ENCODE measurements at regions not wholly inside any gene's neighbourhood (a gene's known extent, or its start where the extent isn't known, plus 50 kb on each side); places are given as distances from the start of the nearest gene placed in this dataset.

- TF ChIP-seq, protein P1, sequence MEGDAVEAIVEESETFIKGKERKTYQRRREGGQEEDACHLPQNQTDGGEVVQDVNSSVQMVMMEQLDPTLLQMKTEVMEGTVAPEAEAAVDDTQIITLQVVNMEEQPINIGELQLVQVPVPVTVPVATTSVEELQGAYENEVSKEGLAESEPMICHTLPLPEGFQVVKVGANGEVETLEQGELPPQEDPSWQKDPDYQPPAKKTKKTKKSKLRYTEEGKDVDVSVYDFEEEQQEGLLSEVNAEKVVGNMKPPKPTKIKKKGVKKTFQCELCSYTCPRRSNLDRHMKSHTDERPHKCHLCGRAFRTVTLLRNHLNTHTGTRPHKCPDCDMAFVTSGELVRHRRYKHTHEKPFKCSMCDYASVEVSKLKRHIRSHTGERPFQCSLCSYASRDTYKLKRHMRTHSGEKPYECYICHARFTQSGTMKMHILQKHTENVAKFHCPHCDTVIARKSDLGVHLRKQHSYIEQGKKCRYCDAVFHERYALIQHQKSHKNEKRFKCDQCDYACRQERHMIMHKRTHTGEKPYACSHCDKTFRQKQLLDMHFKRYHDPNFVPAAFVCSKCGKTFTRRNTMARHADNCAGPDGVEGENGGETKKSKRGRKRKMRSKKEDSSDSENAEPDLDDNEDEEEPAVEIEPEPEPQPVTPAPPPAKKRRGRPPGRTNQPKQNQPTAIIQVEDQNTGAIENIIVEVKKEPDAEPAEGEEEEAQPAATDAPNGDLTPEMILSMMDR (IDR thresholded peaks at IDR 0.05; ENCODE audit: insufficient read depth, low read length, poor library complexity, severe bottlenecking), result no peak
- Histone ChIP-seq H3K27me3 (ENCODE audit: control insufficient read depth, insufficient read depth, low read length) (peaks cover 4% of the 10 kb centered on the region), H3K4me3 (ENCODE audit: low read depth, low read length) (no peak overlapping the region), H3K36me3 (ENCODE audit: control insufficient read depth, insufficient read depth, low read length) (no peaks in the 10 kb centered on the region)
- DNase-seq (ENCODE audit: low read depth), result no peak
Measured at GRCh38 chr5:171692936-171693335, 92.7 kb upstream of the SMIM23 start.

- TF ChIP-seq, protein P1 (IDR thresholded peaks at IDR 0.05; ENCODE audit: insufficient read depth, low read length, poor library complexity, severe bottlenecking), result no peak
- peaks cover 4% of the 10 kb centered on the region for H3K27me3 ChIP-seq (ENCODE audit: control insufficient read depth, insufficient read depth, low read length)
- H3K4me3 ChIP-seq (ENCODE audit: low read depth, low read length), result no peak overlapping the region
- H3K36me3 ChIP-seq (ENCODE audit: control insufficient read depth, insufficient read depth, low read length), result no peaks in the 10 kb centered on the region
- no peak for DNase-seq (ENCODE audit: low read depth)
Measured at GRCh38 chr5:171693412-171693811, 92.2 kb upstream of the SMIM23 start.

GRCh38 chr5:171695804-171696203, 89.8 kb upstream of the SMIM23 start:
- TF ChIP-seq, protein P1 (IDR thresholded peaks at IDR 0.05; ENCODE audit: insufficient read depth, low read length, poor library complexity, severe bottlenecking), result no peak
- H3K27me3 ChIP-seq (ENCODE audit: control insufficient read depth, insufficient read depth, low read length), result peaks cover 4% of the 10 kb centered on the region
- no peaks in the 10 kb centered on the region for H3K36me3 ChIP-seq (ENCODE audit: control insufficient read depth, insufficient read depth, low read length)
- DNase-seq (ENCODE audit: low read depth), result no peak
- H3K4me3 ChIP-seq (ENCODE audit: low read depth, low read length), result no peak overlapping the region

GRCh38 chr5:171697221-171698102, 88.2 kb upstream of the SMIM23 start:
- Histone ChIP-seq H3K27me3 (ENCODE audit: control insufficient read depth, insufficient read depth, low read length) (peaks cover 4% of the 10 kb centered on the region), H3K4me3 (ENCODE audit: low read depth, low read length) (no peak overlapping the region), H3K36me3 (ENCODE audit: control insufficient read depth, insufficient read depth, low read length) (no peaks in the 10 kb centered on the region)
- DNase-seq (ENCODE audit: low read depth), result no peak
- TF ChIP-seq, protein P1 (IDR thresholded peaks at IDR 0.05; ENCODE audit: insufficient read depth, low read length, poor library complexity, severe bottlenecking), result no peak

- TF ChIP-seq, protein P1 (IDR thresholded peaks at IDR 0.05; ENCODE audit: insufficient read depth, low read length, poor library complexity, severe bottlenecking), result no peak
- Histone ChIP-seq H3K36me3 (ENCODE audit: control insufficient read depth, insufficient read depth, low read length) (no peaks in the 10 kb centered on the region), H3K4me3 (ENCODE audit: low read depth, low read length) (no peak overlapping the region), H3K27me3 (ENCODE audit: control insufficient read depth, insufficient read depth, low read length) (peaks cover 7% of the 10 kb centered on the region)
- DNase-seq (ENCODE audit: low read depth), result no peak
Measured at GRCh38 chr5:171700318-171700912, 85.2 kb upstream of the SMIM23 start.
